Progenitor cell of endocrine pancreas (in vitro differentiated cells): ENCODE measurements at regions not wholly inside any gene's neighbourhood (a gene's known extent, or its start where the extent isn't known, plus 50 kb on each side); places are given as distances from the start of the nearest gene placed in this dataset.

Source experiments
- DNase-seq: peaks from one replicate; pipeline ENCODE4 v3.0.0; 2021; ENCODE audit warnings: low spot score; ENCODE audit not compliant: unreplicated experiment
- H3K27ac Mint-ChIP-seq: 2 replicates; pipeline ENCODE4 v1.8.0; 2021; ENCODE audit warnings: mild to moderate bottlenecking, moderate library complexity, mixed read lengths
- H3K27me3 Mint-ChIP-seq: 2 replicates; pipeline ENCODE4 v1.8.0; 2021; ENCODE audit warnings: mixed read lengths
- H3K36me3 Mint-ChIP-seq: 2 replicates; pipeline ENCODE4 v1.8.0; 2022; ENCODE audit warnings: mixed read lengths; ENCODE audit not compliant: insufficient read depth
- H3K4me1 Mint-ChIP-seq: 2 replicates; pipeline ENCODE4 v1.8.0; 2021; ENCODE audit warnings: low read depth, mixed read lengths
- H3K4me3 Mint-ChIP-seq: 2 replicates; pipeline ENCODE4 v1.8.0; 2021; ENCODE audit warnings: low read depth, mild to moderate bottlenecking, moderate library complexity, mixed read lengths
- H3K9me3 Mint-ChIP-seq: 2 replicates; pipeline ENCODE4 v1.8.0; 2021; ENCODE audit warnings: low read depth, mixed read lengths
- TF ChIP-seq, protein P1 (sequence below): fragments of 200-600 bp; sonication (generic); IDR thresholded peaks from one replicate; pipeline ENCODE4 v1.5.0; 2021; ENCODE audit warnings: antibody characterized with exemption, mild to moderate bottlenecking; ENCODE audit not compliant: unreplicated experiment

DNA sequence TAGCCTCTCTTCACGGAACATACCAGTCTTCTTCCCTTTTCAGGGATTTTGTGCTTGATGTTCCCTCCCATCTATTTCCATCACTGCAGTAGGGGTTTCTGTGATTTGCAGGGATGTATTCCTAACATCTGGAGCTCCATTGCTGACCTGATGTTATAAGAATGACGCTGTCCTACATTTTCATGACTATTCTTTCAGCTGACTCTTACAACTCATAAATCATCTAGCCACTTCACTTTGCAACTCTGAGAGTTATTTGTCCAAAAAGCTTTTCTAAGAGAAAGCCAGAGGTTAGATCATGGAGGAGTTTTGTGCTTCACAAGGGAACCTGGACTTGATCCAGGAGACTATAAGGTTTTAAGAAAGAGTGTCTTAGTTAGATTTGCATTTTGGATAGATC, 116.6 kb upstream of the FAR2 start:
- H3K36me3 Mint-ChIP-seq: no peaks in the 10 kb centered on the region
- no peak for DNase-seq
- no peak overlapping the region for H3K27ac Mint-ChIP-seq
- TF ChIP-seq, protein P1, sequence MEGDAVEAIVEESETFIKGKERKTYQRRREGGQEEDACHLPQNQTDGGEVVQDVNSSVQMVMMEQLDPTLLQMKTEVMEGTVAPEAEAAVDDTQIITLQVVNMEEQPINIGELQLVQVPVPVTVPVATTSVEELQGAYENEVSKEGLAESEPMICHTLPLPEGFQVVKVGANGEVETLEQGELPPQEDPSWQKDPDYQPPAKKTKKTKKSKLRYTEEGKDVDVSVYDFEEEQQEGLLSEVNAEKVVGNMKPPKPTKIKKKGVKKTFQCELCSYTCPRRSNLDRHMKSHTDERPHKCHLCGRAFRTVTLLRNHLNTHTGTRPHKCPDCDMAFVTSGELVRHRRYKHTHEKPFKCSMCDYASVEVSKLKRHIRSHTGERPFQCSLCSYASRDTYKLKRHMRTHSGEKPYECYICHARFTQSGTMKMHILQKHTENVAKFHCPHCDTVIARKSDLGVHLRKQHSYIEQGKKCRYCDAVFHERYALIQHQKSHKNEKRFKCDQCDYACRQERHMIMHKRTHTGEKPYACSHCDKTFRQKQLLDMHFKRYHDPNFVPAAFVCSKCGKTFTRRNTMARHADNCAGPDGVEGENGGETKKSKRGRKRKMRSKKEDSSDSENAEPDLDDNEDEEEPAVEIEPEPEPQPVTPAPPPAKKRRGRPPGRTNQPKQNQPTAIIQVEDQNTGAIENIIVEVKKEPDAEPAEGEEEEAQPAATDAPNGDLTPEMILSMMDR: no peak
- no peaks in the 10 kb centered on the region for H3K9me3 Mint-ChIP-seq
- no peaks in the 10 kb centered on the region for H3K4me1 Mint-ChIP-seq
- H3K4me3 Mint-ChIP-seq: no peak overlapping the region
- no peaks in the 10 kb centered on the region for H3K27me3 Mint-ChIP-seq

DNA sequence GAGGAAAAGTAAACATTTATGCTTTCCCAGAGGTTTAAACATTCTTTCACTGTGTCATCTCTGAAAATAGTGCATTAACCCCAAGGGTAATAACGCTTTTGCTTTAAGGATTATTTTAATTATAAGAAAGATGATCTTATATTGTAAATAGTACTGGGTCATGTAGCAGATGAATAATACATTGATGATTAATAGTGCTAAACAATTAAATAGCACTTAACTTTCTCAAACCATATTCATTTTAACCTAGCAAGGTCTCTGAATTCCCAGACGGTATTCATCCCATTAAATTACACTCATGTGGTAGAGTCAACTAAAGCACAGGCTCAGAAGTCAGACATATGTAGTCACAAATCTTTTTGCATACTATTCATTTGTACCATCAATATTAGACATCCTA, 115.6 kb upstream of the FAR2 start:
- H3K36me3 Mint-ChIP-seq: no peaks in the 10 kb centered on the region
- TF ChIP-seq, protein P1: no peak
- H3K27me3 Mint-ChIP-seq: no peaks in the 10 kb centered on the region
- no peak for DNase-seq
- H3K27ac Mint-ChIP-seq: no peak overlapping the region
- H3K4me1 Mint-ChIP-seq: no peaks in the 10 kb centered on the region
- no peak overlapping the region for H3K4me3 Mint-ChIP-seq
- no peaks in the 10 kb centered on the region for H3K9me3 Mint-ChIP-seq

DNA sequence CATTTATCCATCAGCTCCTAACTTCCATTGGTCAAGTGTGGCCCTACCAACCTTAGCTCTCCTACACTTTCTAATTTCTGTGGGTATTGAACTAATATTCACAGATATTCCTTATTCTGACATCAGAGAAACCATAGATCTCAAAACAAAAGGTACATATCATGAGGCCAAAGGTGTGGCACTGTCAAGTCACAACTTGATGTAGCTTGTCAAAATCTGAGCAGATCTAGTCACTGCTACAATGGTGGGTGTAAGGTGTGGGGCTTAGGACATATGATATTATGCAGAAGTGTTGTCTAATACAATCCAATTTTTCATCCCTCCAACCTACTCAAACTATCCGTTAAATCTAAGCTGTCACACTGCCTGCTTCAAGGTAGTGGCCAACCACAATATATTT, 114.0 kb upstream of the FAR2 start:
- no peaks in the 10 kb centered on the region for H3K4me1 Mint-ChIP-seq
- no peaks in the 10 kb centered on the region for H3K36me3 Mint-ChIP-seq
- no peak overlapping the region for H3K27ac Mint-ChIP-seq
- no peak for DNase-seq
- H3K4me3 Mint-ChIP-seq: no peak overlapping the region
- H3K27me3 Mint-ChIP-seq: no peaks in the 10 kb centered on the region
- H3K9me3 Mint-ChIP-seq: no peaks in the 10 kb centered on the region
- TF ChIP-seq, protein P1: no peak

DNA sequence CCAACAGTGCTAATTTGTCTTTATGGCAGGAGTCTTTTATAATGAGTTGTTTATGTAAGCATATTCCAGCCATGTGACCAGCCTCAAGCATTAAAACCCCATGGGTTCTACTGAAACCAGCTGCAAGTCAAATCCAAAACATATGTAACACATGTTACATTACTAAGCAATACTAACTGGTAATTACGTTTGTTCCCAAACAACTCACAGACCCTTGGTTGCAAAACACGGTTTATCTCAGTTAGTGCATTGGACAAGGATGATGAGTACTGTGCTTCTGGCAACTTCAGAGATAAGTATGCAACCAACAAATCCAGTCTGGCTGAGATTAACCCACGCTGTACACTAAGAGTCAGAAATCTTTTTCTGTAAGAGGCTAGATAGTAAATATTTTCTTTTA, 110.1 kb upstream of the FAR2 start:
- Mint-ChIP-seq H3K27me3 (no peaks in the 10 kb centered on the region), H3K4me3 (no peak overlapping the region), H3K36me3 (no peaks in the 10 kb centered on the region), H3K4me1 (peaks cover 2% of the 10 kb centered on the region), H3K9me3 (no peaks in the 10 kb centered on the region), H3K27ac (no peak overlapping the region)
- TF ChIP-seq, protein P1: no peak
- no peak for DNase-seq

DNA sequence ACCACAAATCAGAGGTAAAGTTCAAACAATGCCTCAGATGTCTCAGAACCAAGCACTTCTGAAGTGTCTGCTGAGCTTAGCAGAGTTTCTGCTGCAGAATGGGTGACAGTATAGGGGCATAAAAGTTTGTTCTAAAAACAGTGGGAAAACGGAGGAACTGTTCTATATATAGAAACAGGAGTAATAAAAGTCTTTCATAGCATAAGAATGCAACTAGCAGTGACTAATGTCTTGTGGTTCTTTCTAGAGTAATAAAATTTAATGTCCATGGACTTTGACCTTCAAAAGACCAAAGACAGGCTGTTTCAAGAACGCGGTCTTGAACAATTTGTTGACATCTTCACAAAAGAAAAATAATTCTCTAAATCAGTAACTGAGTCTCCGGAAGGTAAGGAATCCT, 107.5 kb upstream of the FAR2 start:
- Mint-ChIP-seq H3K4me3 (no peak overlapping the region), H3K27me3 (no peaks in the 10 kb centered on the region), H3K36me3 (no peaks in the 10 kb centered on the region), H3K4me1 (peaks cover 2% of the 10 kb centered on the region), H3K27ac (peak overlapping the region; percentile 40), H3K9me3 (no peaks in the 10 kb centered on the region)
- no peak for DNase-seq
- TF ChIP-seq, protein P1: no peak
